Epidermal melanocyte (primary cell): ENCODE measurements at regions not wholly inside any gene's neighbourhood (a gene's known extent, or its start where the extent isn't known, plus 50 kb on each side); places are given as distances from the start of the nearest gene placed in this dataset.

ENCODE experiments used
- DNase-seq: peaks from one replicate; pipeline ENCODE4 v3.0.0; 2011; ENCODE audit warnings: low spot score; ENCODE audit not compliant: insufficient read length

GRCh38 chr2:204177251-204177976 is 240.9 kb downstream of the ICOS start:
- DNase-seq, result no peak

GRCh38 chr2:204177977-204178522 is 241.5 kb downstream of the ICOS start:
- DNase-seq, result no peak

GRCh38 chr2:204180649-204181048 is 244.1 kb downstream of the ICOS start:
- no peak for DNase-seq

- no peak for DNase-seq
Observed at GRCh38 chr2:204183608-204184007, 247.0 kb downstream of the ICOS start.

- DNase-seq, result no peak
Observed at GRCh38 chr2:204184226-204184625, 247.7 kb downstream of the ICOS start.

- no peak for DNase-seq
Observed at GRCh38 chr2:204187229-204188083, 250.9 kb downstream of the ICOS start.

- DNase-seq, result no peak
Observed at GRCh38 chr2:204191574-204191973, 255.0 kb downstream of the ICOS start.

GRCh38 chr2:204195498-204195897 is 258.9 kb downstream of the ICOS start:
- no peak for DNase-seq

GRCh38 chr2:204197336-204198005 is 260.9 kb downstream of the ICOS start:
- no peak for DNase-seq

GRCh38 chr2:204199357-204199756 is 262.8 kb downstream of the ICOS start:
- DNase-seq, result no peak

GRCh38 chr2:204201507-204201906 is 264.9 kb downstream of the ICOS start:
- DNase-seq, result no peak

- no peak for DNase-seq
Observed at GRCh38 chr2:204202253-204202652, 265.7 kb downstream of the ICOS start.

GRCh38 chr2:204203704-204204103 is 267.1 kb downstream of the ICOS start:
- no peak for DNase-seq

- DNase-seq, result no peak
Observed at GRCh38 chr2:204205082-204205481, 268.5 kb downstream of the ICOS start.

GRCh38 chr2:204205538-204205937 is 269.0 kb downstream of the ICOS start:
- DNase-seq, result no peak

GRCh38 chr2:204207866-204208265 is 271.3 kb downstream of the ICOS start:
- no peak for DNase-seq

GRCh38 chr2:204213588-204213987 is 277.0 kb downstream of the ICOS start:
- no peak for DNase-seq

GRCh38 chr2:204218040-204218439 is 281.5 kb downstream of the ICOS start:
- DNase-seq, result no peak

GRCh38 chr2:204219196-204219595 is 282.6 kb downstream of the ICOS start:
- no peak for DNase-seq

GRCh38 chr2:204220896-204221295 is 284.3 kb downstream of the ICOS start:
- DNase-seq, result no peak

GRCh38 chr2:204223046-204223445 is 286.5 kb downstream of the ICOS start:
- no peak for DNase-seq

- no peak for DNase-seq
Observed at GRCh38 chr2:204223544-204223943, 287.0 kb downstream of the ICOS start.
